Activated naive CD4-positive, alpha-beta T cell (primary cell): ENCODE measurements at regions not wholly inside any gene's neighbourhood (a gene's known extent, or its start where the extent isn't known, plus 50 kb on each side); places are given as distances from the start of the nearest gene placed in this dataset.
"Not testable (repeated sequence)": the region's sequence is repeated elsewhere in the genome, so short reads cannot be mapped to it uniquely, and the experiment has no call there.

Experiments
- DNase-seq, 4 experiments: peaks; one replicate each; lab custom pipeline; 2025; lab: John Stamatoyannopoulos, UW

DNA sequence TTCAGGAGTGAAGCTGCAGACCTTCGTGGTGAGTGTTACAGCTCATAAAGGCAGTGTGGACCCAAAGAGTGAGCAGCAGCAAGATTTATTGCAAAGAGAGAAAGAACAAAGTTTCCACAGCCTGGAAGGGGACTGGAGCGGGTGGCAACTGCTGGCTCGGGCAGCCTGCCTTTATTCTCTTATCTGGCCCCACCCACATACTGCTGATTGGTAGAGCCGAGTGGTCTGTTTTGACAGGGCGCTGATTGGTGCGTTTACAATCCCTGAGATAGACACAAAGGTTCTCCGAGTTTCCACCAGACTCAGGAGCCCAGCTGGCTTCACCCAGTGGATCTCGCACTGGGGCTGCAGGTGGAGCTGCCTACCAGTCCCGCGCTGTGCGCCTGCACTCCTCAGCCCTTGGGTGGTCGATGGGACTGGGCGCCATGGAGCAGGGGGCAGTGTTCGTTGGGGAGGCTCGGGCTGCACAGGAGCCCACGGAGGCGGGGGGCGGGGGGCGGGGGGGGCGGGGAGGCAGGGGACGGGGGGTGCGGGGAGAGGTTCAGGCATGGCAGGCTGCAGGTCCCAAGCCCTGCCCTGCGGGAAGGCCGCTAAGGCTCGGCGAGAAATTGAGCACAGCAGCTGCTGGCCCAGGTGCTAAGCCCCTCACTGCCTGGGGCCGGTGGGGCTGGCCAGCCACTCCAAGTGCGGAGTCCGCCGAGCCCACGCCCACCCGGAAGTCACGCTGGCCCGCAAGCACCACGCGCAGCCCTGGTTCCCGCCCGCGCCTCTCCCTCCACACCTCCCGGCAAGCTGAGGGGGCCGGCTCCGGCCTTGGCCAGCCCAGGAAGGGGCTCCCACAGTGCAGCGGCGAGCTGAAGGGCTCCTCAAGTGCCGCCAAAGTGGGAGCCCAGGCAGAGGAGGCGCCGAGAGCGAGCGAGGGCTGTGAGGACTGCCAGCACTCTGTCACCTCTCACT, 59.9 kb upstream of the EN2 start:
- not testable (repeated sequence) for DNase-seq

- no peak for DNase-seq
These were observed 59.0 kb upstream of the EN2 start for GRCh38 chr7:155398944-155399343.

DNA sequence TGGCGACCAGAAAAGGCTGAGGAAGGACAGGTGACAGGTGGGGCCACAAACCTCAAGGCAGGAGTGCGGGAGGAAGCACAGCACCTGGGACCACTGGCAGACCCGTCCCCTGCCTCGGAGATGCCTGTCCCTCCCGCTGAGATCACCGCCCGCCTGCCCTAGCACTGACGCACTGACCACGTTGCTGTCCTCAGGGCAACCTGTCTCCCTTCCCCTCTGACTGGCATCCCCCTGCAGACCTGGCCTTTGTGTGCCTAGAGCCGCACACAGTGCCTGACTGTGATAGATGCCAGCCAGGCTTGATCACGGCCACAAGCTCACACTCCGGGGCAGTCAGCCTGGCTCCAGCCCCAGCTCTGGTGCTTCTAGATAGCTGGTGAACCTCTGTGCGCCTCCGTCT, 58.4 kb upstream of the EN2 start:
- no peak for DNase-seq

- no peak for DNase-seq
These were observed 56.7 kb upstream of the EN2 start for GRCh38 chr7:155401231-155401630.

DNA sequence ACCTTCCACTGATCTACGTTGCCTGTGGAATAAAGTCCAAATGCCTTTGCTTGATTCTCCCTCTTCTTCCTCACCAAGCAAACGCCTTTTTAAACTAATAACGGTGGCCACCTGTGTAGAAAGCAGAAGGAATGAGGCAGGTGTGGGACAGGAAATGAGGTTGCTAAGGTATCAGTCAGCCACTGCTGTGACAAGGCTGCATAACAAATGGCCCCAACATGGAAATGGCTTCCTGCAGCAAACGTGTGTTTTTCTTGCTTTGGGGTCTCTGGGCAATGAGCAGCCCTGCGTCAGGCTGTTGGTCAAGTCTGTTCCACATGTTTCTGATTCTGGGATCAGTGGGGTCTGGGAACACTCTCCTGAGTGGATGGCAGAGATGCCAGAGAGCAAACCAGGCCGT, 56.0 kb upstream of the EN2 start:
- DNase-seq = no peak

- DNase-seq = no peak
These were observed 55.0 kb upstream of the EN2 start for GRCh38 chr7:155402941-155403340.

- DNase-seq = no peak
These were observed 53.0 kb upstream of the EN2 start for GRCh38 chr7:155404976-155405375.

DNA sequence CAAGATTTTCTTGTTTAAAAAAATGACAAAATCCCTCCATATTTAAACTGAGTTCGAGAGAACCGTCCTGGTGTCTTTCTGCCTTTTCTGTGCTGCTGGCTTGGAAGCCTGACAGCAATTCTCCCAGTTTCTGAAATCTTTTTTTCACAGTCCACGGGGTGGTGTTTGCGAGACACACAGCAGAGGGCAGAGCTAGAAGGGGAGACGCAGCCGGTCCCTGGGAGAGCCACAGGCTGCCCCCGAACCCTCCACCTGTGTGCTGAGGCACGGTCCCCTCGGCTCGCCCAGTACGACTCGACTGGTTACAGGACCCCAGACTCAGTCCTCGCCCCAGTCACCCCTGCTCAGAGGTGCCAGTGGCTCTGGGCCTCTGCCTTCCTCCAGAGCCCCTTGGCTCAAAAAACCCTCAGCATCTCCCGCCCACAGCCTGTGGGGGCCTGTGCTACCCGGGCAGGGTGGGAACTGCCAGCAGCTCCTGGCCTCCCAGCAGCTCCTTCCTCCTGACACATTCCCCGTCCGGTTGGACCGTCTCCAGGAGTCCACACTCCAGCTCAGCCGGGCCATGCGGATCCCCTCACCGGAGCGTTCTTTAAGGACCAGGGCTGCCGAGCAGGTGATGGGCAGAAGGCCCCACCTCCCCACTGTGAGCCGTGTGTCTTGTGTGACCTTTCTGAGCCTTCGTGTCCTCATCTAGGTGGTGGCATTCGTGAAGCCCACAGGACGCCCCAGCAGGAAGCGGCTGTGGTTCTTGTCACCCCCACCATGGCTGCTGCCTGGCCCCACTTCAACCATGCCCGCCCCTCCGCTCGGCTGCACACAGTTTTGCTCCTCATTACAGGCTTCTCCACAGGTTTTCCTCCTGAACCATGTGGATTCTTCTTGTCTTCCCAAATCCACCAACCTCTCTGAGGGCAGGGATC, 52.3 kb upstream of the EN2 start:
- DNase-seq = no peak

- no peak for DNase-seq
These were observed 50.1 kb upstream of the EN2 start for GRCh38 chr7:155407799-155408198.
